SH-SY5Y (cell line): ENCODE measurements at regions not wholly inside any gene's neighbourhood (a gene's known extent, or its start where the extent isn't known, plus 50 kb on each side); places are given as distances from the start of the nearest gene placed in this dataset.

ENCODE experiments used
- GATA2 ChIP-seq: IDR thresholded peaks from 2 replicates; pipeline ENCODE4 v1.6.1; 2011; ENCODE audit warnings: mild to moderate bottlenecking, low read depth, low read length
- GATA3 ChIP-seq: IDR thresholded peaks from 2 replicates; pipeline ENCODE4 v1.6.1; 2011; ENCODE audit warnings: low read depth, mild to moderate bottlenecking, low read length, moderate library complexity

- TF ChIP-seq GATA3: no peak
- TF ChIP-seq GATA2: no peak
Measured at GRCh38 chr9:106467113-106467864, 395.7 kb upstream of the ZNF462 start.

GRCh38 chr9:106467865-106468164, 395.2 kb upstream of the ZNF462 start:
- no peak for TF ChIP-seq GATA3
- no peak for TF ChIP-seq GATA2

- no peak for TF ChIP-seq GATA2
- TF ChIP-seq GATA3: no peak
Measured at GRCh38 chr9:106468431-106468830, 394.5 kb upstream of the ZNF462 start.

- TF ChIP-seq GATA2 (no peak), GATA3 (no peak)
Measured at GRCh38 chr9:106478312-106478711, 384.7 kb upstream of the ZNF462 start.

GRCh38 chr9:106478727-106479126, 384.2 kb upstream of the ZNF462 start:
- no peak for TF ChIP-seq GATA3
- no peak for TF ChIP-seq GATA2

GRCh38 chr9:106479679-106480078, 383.3 kb upstream of the ZNF462 start:
- TF ChIP-seq GATA2 (no peak), GATA3 (no peak)

- TF ChIP-seq GATA3 (no peak), GATA2 (no peak)
Measured at GRCh38 chr9:106481013-106481609, 381.9 kb upstream of the ZNF462 start.

- no peak for TF ChIP-seq GATA3
- TF ChIP-seq GATA2: no peak
Measured at GRCh38 chr9:106482733-106483132, 380.2 kb upstream of the ZNF462 start.

GRCh38 chr9:106486685-106487084, 376.3 kb upstream of the ZNF462 start:
- TF ChIP-seq GATA2 (no peak), GATA3 (no peak)

- no peak for TF ChIP-seq GATA3
- TF ChIP-seq GATA2: no peak
Measured at GRCh38 chr9:106487266-106487665, 375.7 kb upstream of the ZNF462 start.

GRCh38 chr9:106500171-106500570, 362.8 kb upstream of the ZNF462 start:
- TF ChIP-seq GATA2 (no peak), GATA3 (no peak)

GRCh38 chr9:106502930-106503329, 360.0 kb upstream of the ZNF462 start:
- TF ChIP-seq GATA2 (no peak), GATA3 (no peak)

- TF ChIP-seq GATA3: no peak
- TF ChIP-seq GATA2: no peak
Measured at GRCh38 chr9:106503759-106504158, 359.2 kb upstream of the ZNF462 start.

- TF ChIP-seq GATA3 (no peak), GATA2 (no peak)
Measured at GRCh38 chr9:106526716-106527204, 336.2 kb upstream of the ZNF462 start.

GRCh38 chr9:106528158-106528557, 334.8 kb upstream of the ZNF462 start:
- TF ChIP-seq GATA2 (peak; percentile 49; the same call in 1 of the 2 replicates), GATA3 (no peak)

GRCh38 chr9:106529616-106530015, 333.4 kb upstream of the ZNF462 start:
- TF ChIP-seq GATA3: no peak

GRCh38 chr9:106531491-106531890, 331.5 kb upstream of the ZNF462 start:
- TF ChIP-seq GATA3: no peak
- TF ChIP-seq GATA2: no peak
